Keratinocyte (primary cell): ENCODE measurements at regions not wholly inside any gene's neighbourhood (a gene's known extent, or its start where the extent isn't known, plus 50 kb on each side); places are given as distances from the start of the nearest gene placed in this dataset.

Experiments
- DNase-seq: peaks from one replicate; pipeline ENCODE4 v3.0.0-alpha.2; 2011; ENCODE audit warnings: low read depth, missing footprints, low spot score
- FAIRE-seq: peaks from 2 replicates; lab custom pipeline; 2011; peaks lifted over from hg19 to GRCh38; lab: Jason Lieb, UNC
- H2AFZ ChIP-seq: 2 replicates; pipeline ENCODE4 v1.6.0; 2012; ENCODE audit warnings: low read length, control low read depth, inconsistent platforms; ENCODE audit not compliant: control insufficient read depth
- H3K27ac ChIP-seq: 2 replicates; pipeline ENCODE4 v1.5.1; 2011; ENCODE audit warnings: low read length; ENCODE audit not compliant: control insufficient read depth, insufficient read depth
- H3K27me3 ChIP-seq: 3 replicates; pipeline ENCODE4 v1.6.0; 2011; ENCODE audit warnings: low read length; ENCODE audit not compliant: control insufficient read depth, insufficient read depth; ENCODE audit errors: extremely low read depth
- H3K36me3 ChIP-seq, 2 experiments: 2 replicates in 1 of 2; 3 replicates in 1 of 2; pipeline ENCODE4 v1.5.1; 2011; ENCODE audit warnings: low read length in 2 of 2, mild to moderate bottlenecking in 1 of 2; ENCODE audit not compliant: control insufficient read depth in 2 of 2, insufficient read depth in 2 of 2; ENCODE audit errors: extremely low read depth in 1 of 2
- H3K4me1 ChIP-seq: 3 replicates; pipeline ENCODE4 v1.5.1; 2011; ENCODE audit warnings: low read length; ENCODE audit not compliant: control insufficient read depth, insufficient read depth; ENCODE audit errors: extremely low read depth
- H3K4me2 ChIP-seq: 3 replicates; pipeline ENCODE4 v1.6.0; 2011; ENCODE audit warnings: low read depth, low read length; ENCODE audit not compliant: control insufficient read depth, insufficient read depth; ENCODE audit errors: extremely low read depth
- H3K4me3 ChIP-seq, 3 experiments: fragments of 200-600 bp in 1 of 3; sonication (generic) in 1 of 3; 2 replicates in 2 of 3; 3 replicates in 1 of 3; pipeline ENCODE4 v1.5.1; 2011 to 2016; ENCODE audit warnings: low read length in 3 of 3, mild to moderate bottlenecking in 3 of 3, control low read depth in 2 of 3, inconsistent platforms in 1 of 3, low read depth in 1 of 3, mixed read lengths in 1 of 3, mixed run types in 1 of 3, moderate library complexity in 1 of 3; ENCODE audit not compliant: control insufficient read depth in 2 of 3, insufficient read depth in 2 of 3; ENCODE audit errors: extremely low read depth in 1 of 3
- H3K79me2 ChIP-seq: 2 replicates; pipeline ENCODE4 v1.6.0; 2012; ENCODE audit warnings: low read length; ENCODE audit not compliant: control insufficient read depth, insufficient read depth
- H3K9ac ChIP-seq: 3 replicates; pipeline ENCODE4 v1.6.0; 2011; ENCODE audit warnings: low read length; ENCODE audit not compliant: control insufficient read depth, insufficient read depth; ENCODE audit errors: extremely low read depth
- H3K9me1 ChIP-seq: 3 replicates; pipeline ENCODE4 v1.6.0; 2011; ENCODE audit warnings: low read length; ENCODE audit not compliant: control insufficient read depth, insufficient read depth; ENCODE audit errors: extremely low read depth
- H3K9me3 ChIP-seq: 2 replicates; pipeline ENCODE4 v1.5.1; 2012; ENCODE audit warnings: low read depth, low read length; ENCODE audit not compliant: control insufficient read depth
- H4K20me1 ChIP-seq: 3 replicates; pipeline ENCODE4 v1.6.0; 2011; ENCODE audit warnings: low read length; ENCODE audit not compliant: control insufficient read depth, insufficient read depth; ENCODE audit errors: extremely low read depth
- CTCF ChIP-seq, 3 experiments: IDR thresholded peaks in 1 of 3; conservative IDR thresholded peaks in 1 of 3; optimal IDR thresholded peaks in 1 of 3; 2 replicates in 2 of 3; 3 replicates in 1 of 3; pipeline versions ENCODE3 to v1.5.1; 2011; ENCODE audit warnings: low read length in 3 of 3, mild to moderate bottlenecking in 3 of 3, moderate library complexity in 2 of 3, control low read depth in 1 of 3, inconsistent platforms in 1 of 3; ENCODE audit not compliant: insufficient read depth in 2 of 3; ENCODE audit errors: extremely low read depth in 1 of 3
- EZH2 ChIP-seq: IDR thresholded peaks from one replicate; pipeline ENCODE4 v1.6.1; 2012; ENCODE audit warnings: inconsistent platforms, mild to moderate bottlenecking, low read length, moderate library complexity
- dilution Hi-C: fragments of 300-500 bp; cut with MboI; formaldehyde crosslinking; loops from one replicate; pipeline ENCODE4 v1.7.0; 2020; ENCODE audit warnings: low sequenced_read_pairs; ENCODE audit not compliant: extremely low pct_ligation_motif_present

GRCh38 chr4:156006192-156006591 is 52.5 kb upstream of the CTSO start:
- dilution Hi-C loops, result no loop called here
- H3K27ac ChIP-seq, result no peak overlapping the region
- no peaks in the 10 kb centered on the region for H3K27me3 ChIP-seq
- DNase-seq (no peak), FAIRE-seq (no peak)
- no peaks in the 10 kb centered on the region for H3K36me3 ChIP-seq
- no peak overlapping the region for H2AFZ ChIP-seq
- no peaks in the 10 kb centered on the region for H3K9me3 ChIP-seq
- no peak overlapping the region for H3K9ac ChIP-seq
- H3K4me3 ChIP-seq, result no peak overlapping the region
- H3K4me2 ChIP-seq, result no peak overlapping the region
- no peaks in the 10 kb centered on the region for H4K20me1 ChIP-seq
- TF ChIP-seq EZH2 (no peak), CTCF (optimal IDR thresholded peaks at IDR 0.05 in 1 of 3, IDR thresholded peaks at IDR 0.05 in 1 of 3, conservative IDR thresholded peaks at IDR 0.05 in 1 of 3; ENCODE audit: extremely low read depth in 1 of 3, insufficient read depth in 2 of 3, low read length in 3 of 3) (no peak)
- no peaks in the 10 kb centered on the region for H3K9me1 ChIP-seq
- H3K4me1 ChIP-seq, result no peaks in the 10 kb centered on the region
- no peaks in the 10 kb centered on the region for H3K79me2 ChIP-seq
